RWPE1 (cell line): ENCODE measurements at regions not wholly inside any gene's neighbourhood (a gene's known extent, or its start where the extent isn't known, plus 50 kb on each side); places are given as distances from the start of the nearest gene placed in this dataset.

Experiments
- CTCF ChIA-PET: fragments of 350-600 bp; sonication (Branson Sonifier 250); formaldehyde crosslinking; extraction: SDS; loops from one replicate; lab custom pipeline; 2021; lab: Yijun Ruan, JAX
- POLR2A ChIA-PET: fragments of 400-600 bp; formaldehyde crosslinking; extraction: SDS; loops from one replicate; lab custom pipeline; 2020; ENCODE audit warnings: antibody characterized with exemption; ENCODE audit not compliant: low non-redundant PET; lab: Yijun Ruan, JAX
- DNase-seq: peaks from one replicate; pipeline ENCODE4 v3.0.0; 2012; ENCODE audit warnings: low spot score
- H3K27ac ChIP-seq: fragments of 450-650 bp; 2 replicates; pipeline ENCODE4 v1.5.1; 2017
- TF ChIP-seq, protein P1 (sequence below): fragments of 450-650 bp; conservative IDR thresholded peaks from 2 replicates; pipeline ENCODE4 v1.5.1; 2017; ENCODE audit warnings: low read depth, mild to moderate bottlenecking

DNA sequence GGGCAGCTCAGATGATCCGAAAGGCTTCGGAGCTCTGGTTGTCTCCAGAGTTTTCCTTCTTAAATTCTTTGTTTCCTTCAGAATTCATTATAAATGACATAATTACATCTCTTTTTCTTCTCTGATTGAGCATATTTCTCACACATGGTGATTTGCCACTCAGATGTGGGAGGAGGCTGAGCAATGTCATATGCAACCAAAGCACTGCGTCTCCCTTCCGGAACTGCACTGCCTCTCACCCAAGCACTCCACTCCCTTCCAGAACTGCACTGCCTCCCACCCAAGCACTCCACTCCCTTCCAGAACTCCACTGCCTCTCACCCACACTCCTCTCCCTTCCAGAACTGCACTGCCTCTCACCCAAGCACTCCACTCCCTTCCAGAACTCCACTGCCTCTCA lies 131.5 kb downstream of the SALL1 start:
- no peak for DNase-seq
- ChIA-PET CTCF (no interaction called here), POLR2A (no interaction called here)
- TF ChIP-seq, protein P1, sequence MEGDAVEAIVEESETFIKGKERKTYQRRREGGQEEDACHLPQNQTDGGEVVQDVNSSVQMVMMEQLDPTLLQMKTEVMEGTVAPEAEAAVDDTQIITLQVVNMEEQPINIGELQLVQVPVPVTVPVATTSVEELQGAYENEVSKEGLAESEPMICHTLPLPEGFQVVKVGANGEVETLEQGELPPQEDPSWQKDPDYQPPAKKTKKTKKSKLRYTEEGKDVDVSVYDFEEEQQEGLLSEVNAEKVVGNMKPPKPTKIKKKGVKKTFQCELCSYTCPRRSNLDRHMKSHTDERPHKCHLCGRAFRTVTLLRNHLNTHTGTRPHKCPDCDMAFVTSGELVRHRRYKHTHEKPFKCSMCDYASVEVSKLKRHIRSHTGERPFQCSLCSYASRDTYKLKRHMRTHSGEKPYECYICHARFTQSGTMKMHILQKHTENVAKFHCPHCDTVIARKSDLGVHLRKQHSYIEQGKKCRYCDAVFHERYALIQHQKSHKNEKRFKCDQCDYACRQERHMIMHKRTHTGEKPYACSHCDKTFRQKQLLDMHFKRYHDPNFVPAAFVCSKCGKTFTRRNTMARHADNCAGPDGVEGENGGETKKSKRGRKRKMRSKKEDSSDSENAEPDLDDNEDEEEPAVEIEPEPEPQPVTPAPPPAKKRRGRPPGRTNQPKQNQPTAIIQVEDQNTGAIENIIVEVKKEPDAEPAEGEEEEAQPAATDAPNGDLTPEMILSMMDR, result no peak
- no peak overlapping the region for H3K27ac ChIP-seq

DNA sequence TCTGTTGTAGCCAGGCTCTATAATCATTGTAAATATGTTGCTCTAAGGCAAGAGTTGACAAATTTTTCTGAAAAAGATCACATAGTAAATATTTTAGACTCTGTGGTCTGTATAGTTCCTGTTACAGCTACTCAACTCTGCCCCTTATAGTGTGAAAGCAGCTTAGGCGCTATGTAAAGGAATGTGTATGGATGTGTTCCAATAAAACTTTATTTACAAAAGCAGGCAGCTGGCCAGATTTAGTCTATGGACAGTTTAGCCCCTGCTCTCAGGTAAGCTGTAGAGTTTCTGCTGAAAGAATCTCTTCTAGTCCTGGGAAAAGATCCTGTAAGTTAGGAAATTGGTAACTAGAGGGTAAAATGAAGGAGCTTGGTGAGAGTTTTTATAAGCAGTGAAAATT lies 133.1 kb downstream of the SALL1 start:
- no peak for DNase-seq
- TF ChIP-seq, protein P1, result no peak
- no peak overlapping the region for H3K27ac ChIP-seq
- CTCF ChIA-PET, result no interaction called here
- POLR2A ChIA-PET, result no interaction called here

DNA sequence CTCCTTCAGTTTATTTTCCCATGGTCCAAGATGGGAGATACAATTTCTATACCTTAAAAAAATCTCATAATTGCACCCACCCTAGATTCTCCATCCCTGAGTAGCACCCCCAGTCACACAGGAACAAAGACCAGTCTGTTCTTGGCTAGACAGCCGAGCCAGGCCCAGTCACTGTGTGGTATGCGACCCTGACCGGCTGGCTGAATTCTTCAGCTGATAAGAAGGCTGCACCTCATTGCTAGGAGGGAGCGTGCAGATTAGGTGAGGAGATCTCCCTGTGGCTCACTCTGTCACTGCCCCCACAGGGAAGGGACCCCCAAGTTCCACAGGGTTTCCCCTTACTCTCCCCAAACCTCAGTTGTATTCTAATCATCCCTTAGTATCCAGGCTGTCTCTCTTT lies 138.7 kb downstream of the SALL1 start:
- no peak overlapping the region for H3K27ac ChIP-seq
- TF ChIP-seq, protein P1, result no peak
- DNase-seq, result no peak
- POLR2A ChIA-PET, result no interaction called here
- CTCF ChIA-PET, result no interaction called here

DNA sequence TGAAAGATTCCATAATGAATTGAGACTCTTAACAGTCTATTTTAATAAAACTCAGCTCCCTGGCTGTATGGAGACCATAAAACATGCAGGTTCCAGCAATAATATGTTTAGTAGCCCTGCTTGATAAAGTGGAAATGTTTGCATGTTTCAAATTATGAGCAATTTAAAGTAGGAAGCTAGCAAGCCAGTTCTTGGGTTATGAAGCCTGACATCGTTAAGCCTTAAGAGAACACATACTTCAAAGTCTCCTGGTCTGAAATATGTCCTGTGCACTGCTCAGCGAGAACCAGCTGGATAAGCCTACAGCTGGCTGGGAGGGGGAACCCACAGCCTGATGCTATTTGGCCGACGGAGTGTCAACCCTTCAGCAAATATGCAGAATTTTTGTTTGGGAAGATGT lies 140.3 kb downstream of the SALL1 start:
- ChIA-PET POLR2A (no interaction called here), CTCF (interaction anchor here (0.6 kb wide), 1 partner anchor 265 kb away, joined by 3 read pairs; no protein-coding TSS in a partner anchor)
- no peak for DNase-seq
- TF ChIP-seq, protein P1, result no peak
- H3K27ac ChIP-seq, result no peak overlapping the region

DNA sequence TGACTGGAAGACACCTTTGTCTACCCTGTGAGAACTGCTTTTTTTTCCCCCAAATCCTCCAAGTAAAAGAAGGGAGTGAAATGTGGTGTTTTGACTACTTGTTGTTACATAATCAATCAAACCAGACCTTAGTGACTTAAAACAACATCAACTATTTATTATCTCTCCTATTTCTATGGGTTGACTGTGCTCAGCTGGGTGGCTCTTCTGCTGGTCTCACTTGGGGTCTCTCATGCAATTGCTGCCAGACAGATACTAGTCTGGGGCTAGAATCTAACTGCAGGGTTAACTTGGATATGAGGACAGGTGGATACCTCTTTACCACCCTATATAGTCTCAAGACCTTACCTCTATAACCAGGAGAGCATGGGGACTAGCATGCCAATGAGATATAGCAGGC lies 141.3 kb downstream of the SALL1 start:
- CTCF ChIA-PET, result no interaction called here
- TF ChIP-seq, protein P1, result no peak
- no peak overlapping the region for H3K27ac ChIP-seq
- no peak for DNase-seq
- POLR2A ChIA-PET, result no interaction called here

DNA sequence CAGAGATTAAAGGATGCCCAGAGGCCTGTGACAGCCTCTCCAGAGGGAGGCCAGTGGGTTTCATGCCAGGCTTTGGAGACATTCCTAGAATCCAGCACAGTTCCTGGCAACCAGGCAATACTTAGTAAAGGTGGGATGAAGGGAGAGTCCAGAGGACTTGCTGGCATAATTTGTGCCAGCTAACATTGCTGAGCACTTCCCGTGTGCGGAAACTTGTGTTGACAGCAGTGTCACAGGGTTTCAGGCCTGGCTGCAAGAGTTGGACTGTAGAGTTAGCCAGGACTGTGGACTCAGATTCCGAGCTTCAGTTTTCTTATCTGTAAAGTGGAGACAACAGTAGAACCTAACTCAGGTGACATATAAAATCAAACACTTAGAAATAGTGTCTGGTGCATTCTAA lies 141.7 kb downstream of the SALL1 start:
- DNase-seq, result no peak
- CTCF ChIA-PET, result no interaction called here
- POLR2A ChIA-PET, result no interaction called here
- TF ChIP-seq, protein P1, result no peak
- no peak overlapping the region for H3K27ac ChIP-seq

DNA sequence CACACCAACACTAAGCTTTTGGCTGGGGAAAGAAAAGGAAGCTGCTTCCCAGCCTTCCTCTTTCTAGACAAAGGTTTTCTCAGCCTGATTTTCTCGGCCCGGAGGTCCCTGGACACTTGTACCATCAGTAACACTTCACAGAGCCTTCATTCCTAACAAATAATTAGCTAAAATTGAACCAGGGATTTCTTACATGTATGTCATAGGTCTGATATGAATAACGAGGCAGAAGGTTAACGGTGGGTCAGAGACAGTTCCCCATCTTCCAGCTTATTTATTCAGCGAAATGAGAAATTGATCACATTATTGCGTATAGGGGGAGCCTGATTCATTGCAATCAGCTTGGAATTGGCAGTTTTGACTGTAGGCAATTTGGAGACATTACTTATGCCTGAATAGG lies 142.5 kb downstream of the SALL1 start:
- DNase-seq, result no peak
- TF ChIP-seq, protein P1, result no peak
- ChIA-PET CTCF (no interaction called here), POLR2A (no interaction called here)
- no peak overlapping the region for H3K27ac ChIP-seq
